BE2C (cell line): ENCODE measurements at regions not wholly inside any gene's neighbourhood (a gene's known extent, or its start where the extent isn't known, plus 50 kb on each side); places are given as distances from the start of the nearest gene placed in this dataset.
"Not testable (repeated sequence)": the region's sequence is repeated elsewhere in the genome, so short reads cannot be mapped to it uniquely, and the experiment has no call there.

Experiments used
- DNase-seq: peaks from one replicate; pipeline ENCODE4 v3.0.0-alpha.2; 2020
- H3K27me3 ChIP-seq: fragments of 250-450 bp; sonication (Bioruptor Pico); 2 replicates; pipeline ENCODE4 v1.5.1; 2020; ENCODE audit warnings: mild to moderate bottlenecking
- H3K36me3 ChIP-seq: fragments of 250-450 bp; sonication (Bioruptor Pico); 2 replicates; pipeline ENCODE4 v1.5.1; 2020; ENCODE audit warnings: mild to moderate bottlenecking
- H3K4me1 ChIP-seq: fragments of 250-450 bp; sonication (Bioruptor Pico); 2 replicates; pipeline ENCODE4 v1.5.1; 2020
- H3K4me3 ChIP-seq: 2 replicates; pipeline ENCODE4 v1.5.1; 2011; ENCODE audit warnings: low read depth, low read length
- H3K9me3 ChIP-seq: fragments of 250-450 bp; sonication (Bioruptor Pico); 2 replicates; pipeline ENCODE4 v1.5.1; 2020
- TF ChIP-seq, protein P1 (sequence below): IDR thresholded peaks from 2 replicates; pipeline ENCODE4 v1.5.1; 2012; ENCODE audit warnings: mild to moderate bottlenecking, low read depth, low read length

DNA sequence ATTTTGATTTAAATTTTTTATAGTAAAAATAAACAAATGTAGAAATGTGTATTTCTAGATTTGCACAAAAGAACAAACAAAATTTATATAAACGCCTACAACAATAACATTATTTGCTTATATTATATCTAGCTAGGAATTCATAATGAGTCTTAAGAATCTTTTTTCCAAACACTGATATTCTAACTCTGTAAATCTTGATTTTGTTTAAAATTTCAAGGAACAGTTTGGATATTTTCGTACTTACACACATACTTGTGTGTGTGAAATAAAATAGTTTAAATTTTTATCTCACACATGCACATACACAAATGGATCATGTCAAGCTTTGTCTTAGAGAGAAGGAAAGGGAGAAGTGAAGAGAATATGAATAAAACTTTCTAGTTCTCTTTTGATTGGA lies 868.1 kb downstream of the LTN1 start:
- DNase-seq: no peak
- Histone ChIP-seq H3K36me3 (no peaks in the 10 kb centered on the region), H3K4me3 (no peak overlapping the region), H3K4me1 (no peaks in the 10 kb centered on the region; the same call in 1 of the 2 replicates), H3K27me3 (no peaks in the 10 kb centered on the region), H3K9me3 (no peaks in the 10 kb centered on the region)
- TF ChIP-seq, protein P1, sequence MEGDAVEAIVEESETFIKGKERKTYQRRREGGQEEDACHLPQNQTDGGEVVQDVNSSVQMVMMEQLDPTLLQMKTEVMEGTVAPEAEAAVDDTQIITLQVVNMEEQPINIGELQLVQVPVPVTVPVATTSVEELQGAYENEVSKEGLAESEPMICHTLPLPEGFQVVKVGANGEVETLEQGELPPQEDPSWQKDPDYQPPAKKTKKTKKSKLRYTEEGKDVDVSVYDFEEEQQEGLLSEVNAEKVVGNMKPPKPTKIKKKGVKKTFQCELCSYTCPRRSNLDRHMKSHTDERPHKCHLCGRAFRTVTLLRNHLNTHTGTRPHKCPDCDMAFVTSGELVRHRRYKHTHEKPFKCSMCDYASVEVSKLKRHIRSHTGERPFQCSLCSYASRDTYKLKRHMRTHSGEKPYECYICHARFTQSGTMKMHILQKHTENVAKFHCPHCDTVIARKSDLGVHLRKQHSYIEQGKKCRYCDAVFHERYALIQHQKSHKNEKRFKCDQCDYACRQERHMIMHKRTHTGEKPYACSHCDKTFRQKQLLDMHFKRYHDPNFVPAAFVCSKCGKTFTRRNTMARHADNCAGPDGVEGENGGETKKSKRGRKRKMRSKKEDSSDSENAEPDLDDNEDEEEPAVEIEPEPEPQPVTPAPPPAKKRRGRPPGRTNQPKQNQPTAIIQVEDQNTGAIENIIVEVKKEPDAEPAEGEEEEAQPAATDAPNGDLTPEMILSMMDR: no peak

GRCh38 chr21:28118570-28118969 lies 874.1 kb downstream of the LTN1 start:
- Histone ChIP-seq H3K4me3 (no peak overlapping the region), H3K36me3 (no peaks in the 10 kb centered on the region; the same call in 1 of the 2 replicates), H3K27me3 (no peaks in the 10 kb centered on the region), H3K4me1 (no peaks in the 10 kb centered on the region), H3K9me3 (0 out of 2 replicates have a peak, but pooled peaks cover 2% of the 10 kb centered on the region)
- TF ChIP-seq, protein P1: no peak
- no peak for DNase-seq

GRCh38 chr21:28114986-28115385 lies 877.7 kb downstream of the LTN1 start:
- H3K4me1 ChIP-seq, H3K27me3 ChIP-seq, H3K36me3 ChIP-seq, H3K4me3 ChIP-seq, H3K9me3 ChIP-seq, DNase-seq: not testable (repeated sequence)

GRCh38 chr21:28113718-28114117 lies 879.0 kb downstream of the LTN1 start:
- no peak for DNase-seq
- Histone ChIP-seq H3K4me1 (peaks cover 8% of the 10 kb centered on the region), H3K9me3 (peaks cover 5% of the 10 kb centered on the region; the same call in 1 of the 2 replicates), H3K27me3 (no peaks in the 10 kb centered on the region), H3K4me3 (no peak overlapping the region), H3K36me3 (peaks cover 4% of the 10 kb centered on the region)
- TF ChIP-seq, protein P1: no peak

DNA sequence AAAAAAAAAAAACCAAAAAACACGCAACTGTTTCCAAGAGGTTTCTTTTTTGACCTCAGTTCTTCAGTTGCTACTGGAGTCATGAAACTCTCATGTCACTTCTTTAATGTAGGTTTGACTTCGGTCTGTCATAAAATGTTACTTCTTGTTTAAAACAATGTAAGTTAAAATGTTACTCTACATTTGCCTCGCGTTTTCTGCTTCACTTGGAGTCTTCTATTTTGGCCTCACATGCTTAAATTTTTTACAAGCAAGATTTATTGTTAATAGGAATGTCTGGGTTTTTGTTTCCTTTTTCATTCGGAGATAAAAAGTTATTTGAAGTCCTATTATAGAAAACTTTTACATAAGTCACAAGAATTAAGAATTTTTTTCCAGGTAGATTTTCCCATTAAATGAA lies 880.2 kb downstream of the LTN1 start:
- TF ChIP-seq, protein P1: no peak
- DNase-seq: no peak
- H3K4me3 ChIP-seq: no peak overlapping the region

DNA sequence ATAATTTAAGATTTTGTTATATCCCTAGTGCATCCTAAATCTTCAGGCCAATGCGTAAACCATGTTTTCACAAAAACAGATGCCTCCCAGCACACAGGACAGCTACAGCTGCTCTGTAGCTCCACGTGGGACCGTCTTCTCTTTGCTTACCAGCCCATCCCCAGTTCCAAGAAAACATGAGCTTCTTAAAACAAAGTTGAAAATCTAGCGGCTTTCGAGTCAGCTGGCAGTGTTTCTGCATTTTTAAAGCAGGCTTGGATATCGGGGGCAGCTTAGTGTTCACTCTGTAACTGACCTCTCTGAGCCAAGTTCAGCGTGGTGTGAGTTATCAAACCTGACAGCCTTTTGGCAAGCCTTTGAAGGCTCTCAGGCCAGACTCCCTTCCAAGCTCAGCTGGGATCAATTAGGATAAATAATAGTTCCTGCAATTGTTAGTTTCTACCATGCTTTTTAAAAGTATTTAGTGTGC lies 881.5 kb downstream of the LTN1 start:
- peak; percentile 83 for DNase-seq
- TF ChIP-seq, protein P1: no peak
- peaks cover 4% of the 10 kb centered on the region for H3K36me3 ChIP-seq
- H3K4me1 ChIP-seq: peaks cover 8% of the 10 kb centered on the region
- peaks cover 3% of the 10 kb centered on the region; the same call in 1 of the 2 replicates for H3K9me3 ChIP-seq
- peak overlapping the region; percentile 8 for H3K4me3 ChIP-seq
- H3K27me3 ChIP-seq: no peaks in the 10 kb centered on the region

More for the DNA sequence above, 880.2 kb downstream of the LTN1 start:
- Histone ChIP-seq H3K9me3 (peaks cover 5% of the 10 kb centered on the region; the same call in 1 of the 2 replicates), H3K36me3 (peaks cover 4% of the 10 kb centered on the region), H3K27me3 (no peaks in the 10 kb centered on the region), H3K4me1 (peaks cover 8% of the 10 kb centered on the region)
